ENCODE measurements at regions not wholly inside any gene's neighbourhood (a gene's known extent, or its start where the extent isn't known, plus 50 kb on each side); places are given as distances from the start of the nearest gene placed in this dataset.

GRCh38 chr9:120221844-120222243 lies 358.1 kb downstream of the CDK5RAP2 start:
- intact Hi-C loops (cut with DNase I), result no loop called here
- no peak for DNase-seq

DNA sequence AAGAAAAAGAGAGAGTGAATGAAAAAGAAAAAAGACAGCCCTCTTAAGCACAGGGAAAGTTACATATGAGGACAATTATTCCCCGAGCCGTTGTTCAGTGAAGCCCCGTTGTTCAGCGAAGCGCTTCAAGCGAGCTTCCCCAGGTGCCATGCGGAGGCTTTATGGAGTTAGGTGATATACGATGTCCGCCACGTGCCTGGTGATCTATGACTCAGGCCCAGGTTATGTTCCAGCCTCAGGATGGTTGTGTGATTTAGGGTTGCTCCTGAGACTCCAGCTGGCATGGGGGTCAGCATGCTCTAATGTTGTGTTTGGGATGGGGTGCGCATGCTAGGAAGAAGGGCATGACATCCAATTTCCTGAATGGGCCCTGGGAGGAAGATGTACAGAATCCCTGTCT lies 365.6 kb downstream of the CDK5RAP2 start:
- intact Hi-C loops (cut with DNase I), result no loop called here
- DNase-seq, result no peak

- no peak for DNase-seq
- intact Hi-C loops (cut with DNase I), result no loop called here
Measured at GRCh38 chr9:120212853-120213200, 367.1 kb downstream of the CDK5RAP2 start.

DNA sequence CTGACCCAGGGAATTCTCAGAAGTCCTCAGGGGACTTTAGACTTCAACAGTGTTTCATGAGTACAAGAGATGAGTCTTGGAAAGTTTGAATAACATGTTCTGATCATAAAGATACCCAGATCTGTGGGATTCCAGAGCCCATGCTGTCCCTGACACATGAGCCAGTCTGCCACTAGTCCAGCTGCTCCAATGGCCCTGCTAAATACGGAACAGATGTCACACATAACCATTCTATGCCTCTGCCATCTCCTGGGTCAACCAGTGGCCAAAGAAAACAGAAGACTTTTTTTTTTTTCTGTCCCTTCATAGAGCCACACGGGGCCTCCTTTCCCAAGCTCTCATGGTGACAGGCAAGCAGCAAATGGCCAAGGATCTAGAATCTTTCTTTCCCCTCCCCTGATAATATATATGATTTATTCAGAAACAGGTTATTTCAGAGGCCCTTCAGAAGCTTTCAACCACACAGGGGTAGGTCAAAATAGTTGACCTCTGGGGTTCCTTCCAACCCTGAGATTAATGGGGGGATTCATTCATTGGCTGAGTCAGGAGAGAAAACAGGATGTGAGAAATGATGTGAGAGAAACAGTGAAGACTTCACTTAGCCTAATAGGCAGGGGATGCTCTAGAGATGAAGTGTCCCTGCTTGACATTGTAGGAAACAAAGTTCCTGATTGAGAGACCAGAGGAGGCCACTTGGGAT lies 367.7 kb downstream of the CDK5RAP2 start:
- intact Hi-C loops (cut with DNase I), result no loop called here
- DNase-seq, result no peak

DNA sequence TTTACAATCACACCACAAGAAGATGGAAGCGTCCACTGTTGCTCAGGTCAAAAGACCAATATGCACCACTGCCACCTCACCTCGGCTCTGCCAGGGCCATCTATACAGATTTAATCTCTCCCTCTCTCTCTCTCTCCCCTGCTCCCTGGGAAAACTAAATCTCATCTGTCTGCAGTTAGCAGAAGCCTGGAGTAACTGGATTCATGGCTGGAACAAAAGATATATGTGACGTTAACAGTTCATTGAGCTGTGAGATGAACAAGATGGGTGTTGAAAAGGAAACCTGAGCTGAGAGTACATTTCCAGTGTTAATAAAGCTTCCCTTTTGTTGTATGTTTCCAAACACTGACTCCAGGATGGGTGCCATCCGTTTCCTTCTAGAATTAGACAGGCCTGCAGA lies 369.7 kb downstream of the CDK5RAP2 start:
- no peak for DNase-seq
- intact Hi-C loops (cut with DNase I), result no loop called here

- intact Hi-C loops (cut with DNase I), result no loop called here
- no peak for DNase-seq
Measured at GRCh38 chr9:120202856-120203654, 376.9 kb downstream of the CDK5RAP2 start.

DNA sequence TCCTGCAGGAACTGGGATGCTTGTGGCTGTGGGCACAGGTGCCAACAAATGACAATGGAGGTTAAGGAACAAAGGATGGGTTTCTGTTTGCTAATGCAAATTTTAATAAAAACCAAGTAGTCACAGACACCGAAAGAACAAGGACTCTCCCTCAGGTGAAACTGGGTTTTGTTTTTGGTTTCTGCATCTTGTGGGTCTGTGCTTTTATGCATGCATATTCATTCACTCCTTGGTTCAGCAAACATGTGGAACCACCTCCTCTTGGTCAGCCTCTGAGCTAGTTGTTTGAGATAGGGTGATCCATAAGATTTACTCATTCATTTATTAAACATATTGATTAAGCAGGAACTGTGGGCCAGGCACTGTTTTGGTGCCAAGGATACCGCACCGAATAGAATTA lies 381.9 kb downstream of the CDK5RAP2 start:
- DNase-seq, result no peak
- intact Hi-C loops (cut with DNase I), result no loop called here

GRCh38 chr9:120197605-120198004 lies 382.4 kb downstream of the CDK5RAP2 start:
- intact Hi-C loops (cut with DNase I), result no loop called here
- peak in 1 of 10 donors; percentile 74 for DNase-seq

DNA sequence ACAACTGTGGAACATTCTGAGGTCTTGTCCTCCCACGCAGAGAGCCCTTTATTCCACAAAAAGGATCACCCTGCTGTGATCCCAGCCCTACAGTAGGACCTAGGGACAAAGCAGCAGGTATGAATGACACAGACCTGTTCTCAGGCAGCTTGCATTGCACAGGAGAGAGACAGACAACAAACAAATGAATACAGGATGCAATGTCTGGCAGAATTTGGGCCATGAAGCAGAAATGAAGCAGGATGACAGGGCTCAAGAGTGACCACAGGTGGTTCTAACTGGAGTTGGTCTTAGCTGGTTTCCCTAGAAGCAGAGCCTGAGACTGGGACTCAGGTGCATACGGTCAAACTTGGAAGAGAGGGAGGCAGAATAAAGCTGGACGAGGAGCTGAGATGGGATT lies 388.8 kb downstream of the CDK5RAP2 start:
- intact Hi-C loops (cut with DNase I), result no loop called here
- no peak for DNase-seq

DNA sequence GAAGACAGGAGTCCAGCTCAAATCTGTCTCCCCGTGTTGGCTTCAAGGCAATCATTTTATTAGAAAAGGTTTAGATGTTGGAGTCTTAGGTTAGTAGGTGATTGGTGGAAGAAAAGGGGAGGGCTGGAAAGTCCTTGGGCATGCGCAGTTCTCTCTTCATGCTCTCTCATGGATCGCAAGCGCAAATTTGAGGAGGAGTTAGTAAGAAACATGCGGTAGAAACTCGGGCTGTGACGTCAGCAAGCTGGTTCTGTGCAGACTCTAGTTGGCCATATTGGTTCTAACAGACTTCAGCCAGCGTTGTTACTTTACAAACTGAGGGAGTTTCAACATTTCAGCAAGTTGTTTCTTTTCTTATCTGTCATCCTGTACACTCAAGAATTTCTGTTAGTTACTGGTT lies 392.2 kb downstream of the CDK5RAP2 start:
- no peak for DNase-seq
- intact Hi-C loops (cut with DNase I), result no loop called here

DNA sequence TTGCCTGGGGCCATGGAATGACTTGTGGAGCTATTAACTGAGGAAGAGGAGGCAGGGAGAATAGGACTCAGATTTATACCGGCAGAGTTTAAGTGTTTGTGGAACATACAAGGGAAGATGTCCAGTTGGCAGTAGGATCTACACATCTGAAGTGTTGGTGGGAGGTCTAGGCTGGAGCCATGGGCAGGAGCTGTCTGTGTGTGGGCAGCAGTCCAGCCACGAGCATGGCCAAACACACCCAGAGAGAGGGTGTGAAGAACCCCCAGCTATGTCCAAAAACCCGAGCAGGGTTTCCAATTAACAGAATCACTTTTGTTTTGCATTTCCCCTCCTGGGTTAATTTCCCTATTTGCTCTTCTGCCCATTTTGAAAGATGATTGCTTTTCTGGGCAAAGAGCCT lies 393.7 kb downstream of the CDK5RAP2 start:
- no peak for DNase-seq
- intact Hi-C loops (cut with DNase I), result no loop called here

GRCh38 chr9:120184266-120184665 lies 395.7 kb downstream of the CDK5RAP2 start:
- intact Hi-C loops (cut with DNase I), result no loop called here
- DNase-seq, result no peak

- DNase-seq, result no peak
- intact Hi-C loops (cut with DNase I), result no loop called here
Measured at GRCh38 chr9:120183615-120184014, 396.4 kb downstream of the CDK5RAP2 start.

DNA sequence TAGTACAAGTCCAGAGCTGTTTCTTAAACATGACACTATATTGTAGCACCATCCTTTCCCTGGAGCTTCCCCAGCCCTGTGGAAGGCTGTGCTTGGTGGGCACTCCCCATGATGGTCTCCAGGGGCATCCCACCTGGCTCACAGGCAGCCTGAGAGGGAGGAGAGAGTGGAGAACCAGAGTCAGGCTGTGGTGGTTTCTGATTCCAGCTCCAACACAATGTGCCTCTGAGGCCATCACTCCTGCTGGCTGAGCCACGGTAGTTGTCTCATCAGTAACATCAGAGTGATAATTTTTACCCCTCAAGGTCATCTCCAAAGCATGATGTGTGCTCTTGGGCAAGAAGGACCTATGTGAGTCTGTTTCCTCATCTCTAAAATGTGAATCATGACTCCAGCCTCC lies 398.0 kb downstream of the CDK5RAP2 start:
- intact Hi-C loops (cut with DNase I), result no loop called here
- DNase-seq, result no peak

DNA sequence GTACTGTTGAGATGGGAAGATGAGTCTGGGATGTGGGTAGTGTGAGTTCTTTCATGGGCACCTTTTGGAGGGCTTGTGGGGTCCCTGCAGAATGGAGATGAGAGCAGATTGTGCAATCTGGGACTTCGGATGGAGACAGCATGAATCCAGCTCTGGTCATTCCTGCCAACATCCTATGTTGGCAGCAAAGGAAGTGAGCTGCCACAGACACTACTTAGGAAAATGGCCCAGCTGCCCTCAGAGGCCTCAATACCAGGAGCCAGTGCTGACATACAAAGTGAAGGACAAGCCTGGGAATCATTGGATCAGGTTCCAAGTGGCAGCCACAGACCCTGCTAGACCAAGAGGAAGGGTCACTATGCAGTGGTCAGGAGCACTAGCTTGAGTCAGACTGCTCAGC lies 402.8 kb downstream of the CDK5RAP2 start:
- no peak for DNase-seq
- intact Hi-C loops (cut with DNase I), result no loop called here

- intact Hi-C loops (cut with DNase I), result no loop called here
- DNase-seq, result no peak
Measured at GRCh38 chr9:120175031-120175430, 404.9 kb downstream of the CDK5RAP2 start.

DNA sequence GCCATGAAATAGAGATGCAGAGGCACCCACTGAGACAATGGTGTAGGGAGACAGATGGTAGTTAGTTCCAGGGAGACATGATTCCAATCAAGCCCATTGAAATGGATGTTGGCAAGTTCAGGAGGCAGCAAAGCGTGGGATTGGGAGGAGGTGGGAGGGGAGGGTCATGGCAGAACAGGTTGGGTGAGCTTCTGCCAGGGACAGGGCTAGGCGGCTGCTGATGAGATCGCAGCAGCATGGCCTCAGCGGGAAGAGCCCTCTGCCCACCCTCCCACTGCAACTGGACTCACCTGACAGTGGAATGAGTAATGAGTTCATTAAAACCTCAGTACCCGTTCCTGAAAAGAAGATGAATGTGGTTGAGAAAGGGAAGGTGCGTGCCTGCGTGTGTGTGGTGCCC lies 418.2 kb downstream of the CDK5RAP2 start:
- DNase-seq, result no peak
- intact Hi-C loops (cut with DNase I), result no loop called here

DNA sequence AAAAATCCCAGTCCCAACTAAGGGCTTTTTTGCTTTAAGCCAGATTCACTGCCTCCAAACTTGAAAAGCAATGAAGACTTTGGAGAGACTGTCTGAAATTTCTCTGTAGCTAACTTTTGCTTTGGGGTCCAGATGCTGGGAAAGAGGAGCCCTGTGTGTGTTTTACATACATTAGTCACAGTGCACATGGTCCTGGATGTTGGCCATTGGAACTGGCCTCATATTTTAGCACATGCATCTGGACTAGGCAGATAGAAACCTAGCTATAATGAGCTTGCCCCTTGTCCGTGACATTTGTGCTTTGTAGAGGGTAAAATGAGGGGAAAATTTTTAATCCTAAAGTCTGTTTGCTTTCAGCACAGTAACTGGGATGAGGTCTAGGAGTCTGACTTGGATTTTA lies 421.7 kb downstream of the CDK5RAP2 start:
- DNase-seq, result no peak
- intact Hi-C loops (cut with DNase I), result no loop called here

DNA sequence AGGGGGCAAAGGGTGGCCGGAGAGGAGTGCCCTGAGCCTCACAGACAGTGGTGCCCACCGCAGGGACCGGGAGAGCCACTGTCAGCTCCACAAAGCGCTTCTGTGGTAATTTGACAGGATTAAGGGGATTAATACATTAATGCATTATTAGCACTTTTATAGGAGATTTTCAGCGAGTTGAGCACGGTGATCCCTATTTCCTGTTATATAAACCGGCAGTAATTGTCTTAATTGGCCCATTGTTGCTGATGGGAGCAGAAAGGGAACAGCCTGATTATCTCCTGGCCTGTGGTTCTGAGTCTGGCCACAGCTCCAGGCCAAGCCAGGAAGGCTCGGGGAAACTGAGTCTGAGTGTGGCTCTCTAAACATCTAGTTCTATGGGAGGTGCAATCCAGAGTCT lies 423.6 kb downstream of the CDK5RAP2 start:
- DNase-seq, result no peak
- intact Hi-C loops (cut with DNase I), result no loop called here

DNA sequence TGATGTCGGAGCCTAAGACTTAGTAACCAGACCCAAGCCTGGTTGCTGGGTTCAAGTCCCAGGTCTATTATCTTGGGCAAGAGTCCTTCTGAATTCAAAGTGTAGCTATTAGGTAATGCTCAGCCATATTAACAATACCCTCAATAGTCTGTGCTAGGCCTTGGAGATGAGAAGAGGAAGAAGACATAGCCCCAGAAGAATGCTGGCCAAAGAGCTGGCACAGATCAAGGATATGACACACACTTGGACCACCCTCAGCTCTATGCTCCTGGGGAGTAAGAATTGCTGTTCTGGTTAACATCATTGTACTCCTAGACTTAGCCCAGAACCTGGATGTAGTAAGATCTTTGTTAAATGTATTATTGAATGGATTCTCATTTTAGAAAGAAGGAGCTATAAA lies 426.7 kb downstream of the CDK5RAP2 start:
- intact Hi-C loops (cut with DNase I), result no loop called here
- DNase-seq, result no peak

DNA sequence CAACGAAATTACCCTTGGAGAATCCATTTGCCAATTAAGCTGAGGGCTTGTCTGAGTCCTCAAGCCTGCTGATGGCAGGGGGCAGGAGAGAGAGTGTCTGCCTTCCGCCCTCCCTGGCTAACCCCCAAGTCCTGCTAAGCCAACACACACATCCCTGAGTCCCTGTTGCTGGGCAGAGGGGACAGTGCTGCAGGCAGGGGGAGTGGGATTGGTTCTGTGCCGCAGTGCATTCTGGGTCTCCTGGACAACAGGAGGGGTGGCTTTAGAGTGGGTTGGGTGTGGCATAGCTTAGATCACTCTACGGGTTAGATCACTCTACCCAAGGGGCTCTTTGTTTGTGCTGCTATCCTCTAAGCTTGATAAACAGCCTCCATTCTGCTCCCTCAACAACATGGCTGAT lies 427.7 kb downstream of the CDK5RAP2 start:
- intact Hi-C loops (cut with DNase I), result no loop called here
- DNase-seq, result no peak

- no peak for DNase-seq
- intact Hi-C loops (cut with DNase I), result no loop called here
Measured at GRCh38 chr9:120151806-120152205, 428.2 kb downstream of the CDK5RAP2 start.

Measured in posterior cingulate gyrus (tissue), 11 donors.